CD1c-positive myeloid dendritic cell (primary cell): ENCODE measurements at regions not wholly inside any gene's neighbourhood (a gene's known extent, or its start where the extent isn't known, plus 50 kb on each side); places are given as distances from the start of the nearest gene placed in this dataset.
"Not testable (repeated sequence)": the region's sequence is repeated elsewhere in the genome, so short reads cannot be mapped to it uniquely, and the experiment has no call there.

Source experiments
- DNase-seq: peaks from one replicate; pipeline ENCODE4 v3.0.0-alpha.2; 2016; ENCODE audit errors: extremely low spot score

- no peak for DNase-seq
These were observed 49.9 kb upstream of the CAPRIN1 start for GRCh38 chr11:34001557-34002064.

GRCh38 chr11:33999393-33999792 is 52.1 kb upstream of the CAPRIN1 start:
- DNase-seq, result no peak

GRCh38 chr11:33997584-33998251 is 53.8 kb upstream of the CAPRIN1 start:
- no peak for DNase-seq

- peak; percentile 81 for DNase-seq
These were observed 54.8 kb upstream of the CAPRIN1 start for GRCh38 chr11:33996498-33997454.

- DNase-seq, result no peak
These were observed 56.6 kb upstream of the CAPRIN1 start for GRCh38 chr11:33994937-33995336.

GRCh38 chr11:33991136-33991535 is 60.4 kb upstream of the CAPRIN1 start:
- not testable (repeated sequence) for DNase-seq

GRCh38 chr11:33990131-33990530 is 61.4 kb upstream of the CAPRIN1 start:
- DNase-seq, result not testable (repeated sequence)

- DNase-seq, result no peak
These were observed 62.1 kb upstream of the CAPRIN1 start for GRCh38 chr11:33989461-33989860.

- DNase-seq, result no peak
These were observed 62.8 kb upstream of the CAPRIN1 start for GRCh38 chr11:33988586-33989370.

- peak; percentile 92 for DNase-seq
These were observed 63.5 kb upstream of the CAPRIN1 start for GRCh38 chr11:33987975-33988580.

GRCh38 chr11:33987545-33987944 is 64.0 kb upstream of the CAPRIN1 start:
- no peak for DNase-seq

- not testable (repeated sequence) for DNase-seq
These were observed 64.7 kb upstream of the CAPRIN1 start for GRCh38 chr11:33986597-33987501.

GRCh38 chr11:33984682-33985389 is 66.7 kb upstream of the CAPRIN1 start:
- peak; percentile 17 for DNase-seq

GRCh38 chr11:33982661-33983060 is 68.9 kb upstream of the CAPRIN1 start:
- no peak for DNase-seq

- peak; percentile 28 for DNase-seq
These were observed 70.6 kb upstream of the CAPRIN1 start for GRCh38 chr11:33980897-33981296.

GRCh38 chr11:33978376-33978775 is 73.2 kb upstream of the CAPRIN1 start:
- no peak for DNase-seq

- DNase-seq, result no peak
These were observed 73.9 kb upstream of the CAPRIN1 start for GRCh38 chr11:33977676-33978075.

GRCh38 chr11:33976495-33977199 is 74.9 kb upstream of the CAPRIN1 start:
- DNase-seq, result peak; percentile 3

GRCh38 chr11:33974804-33975203 is 76.7 kb upstream of the CAPRIN1 start:
- DNase-seq, result no peak
